ENCODE measurements at regions not wholly inside any gene's neighbourhood (a gene's known extent, or its start where the extent isn't known, plus 50 kb on each side); places are given as distances from the start of the nearest gene placed in this dataset.
A peak's percentile ranks its signal among the peaks of the same experiment; 100 is the strongest.

GRCh38 chr7:1369916-1370657 lies 89.2 kb downstream of the MICALL2 start:
- 42% methylated on average over 8 of the region's 14 CpGs for WGBS (ENCODE audit: insufficient coverage)
- Histone ChIP-seq H2AFZ (ENCODE audit: insufficient read depth, low read depth, low read length, poor library complexity, severe bottlenecking) (no peak overlapping the region), H3K4me1 (ENCODE audit: control insufficient read depth in 1 of 2, insufficient read depth in 2 of 2, low read length in 2 of 2) (no peaks in the 10 kb centered on the region), H3K36me3 (replicated peaks in 1 of 2; ENCODE audit: control insufficient read depth in 1 of 2, insufficient read depth in 2 of 2, low read length in 2 of 2) (no peaks in the 10 kb centered on the region), H3K4me2 (replicated peaks; ENCODE audit: extremely low read depth, low read length, poor library complexity, severe bottlenecking) (no peak overlapping the region), H3K79me2 (ENCODE audit: insufficient read depth, low read length) (no peaks in the 10 kb centered on the region), H3K9me3 (replicated peaks in 1 of 2; ENCODE audit: control insufficient read depth in 1 of 2, insufficient read depth in 1 of 2, low read length in 2 of 2) (peaks cover 6 to 11% of the 10 kb centered on the region in 2 donors), H3K27me3 (ENCODE audit: control insufficient read depth in 2 of 2, insufficient read depth in 2 of 2, low read length in 2 of 2) (peaks cover 6 to 34% of the 10 kb centered on the region in 2 donors), H3K9ac (ENCODE audit: insufficient read depth, low read length, poor library complexity, severe bottlenecking) (no peak overlapping the region), H4K20me1 (ENCODE audit: insufficient read depth, low read length) (no peaks in the 10 kb centered on the region), H3K4me3 (replicated peaks in 1 of 3; ENCODE audit: low read depth in 2 of 3, low read length in 3 of 3) (no peak overlapping the region), H3K27ac (ENCODE audit: low read depth in 1 of 2, low read length in 2 of 2) (no peak overlapping the region)
- Mint-ChIP-seq H3K27ac (no peak overlapping the region), H3K9me3 (peaks cover 3 to 14% (median 12%) of the 10 kb centered on the region in 7 donors), H3K4me1 (peaks cover 1% of the 10 kb centered on the region), H3K4me3 (peak overlapping the region in 1 of 2 donors; percentile 69), H3K27me3 (ENCODE audit: low read depth in 3 of 3) (peaks cover 46 to 69% (median 62%) of the 10 kb centered on the region in 3 donors), H3K36me3 (no peaks in the 10 kb centered on the region)
- intact Hi-C loops (cut with micrococcal nuclease): no loop called here
- no peak for TF ChIP-seq CTCF (IDR thresholded peaks at IDR 0.05)
- no peak for DNase-seq

GRCh38 chr7:1370738-1371137 lies 88.5 kb downstream of the MICALL2 start:
- Histone ChIP-seq H3K9me3 (replicated peaks in 1 of 2; ENCODE audit: control insufficient read depth in 1 of 2, insufficient read depth in 1 of 2, low read length in 2 of 2) (peaks cover 4% of the 10 kb centered on the region in 2 donors), H3K36me3 (replicated peaks in 1 of 2; ENCODE audit: control insufficient read depth in 1 of 2, insufficient read depth in 2 of 2, low read length in 2 of 2) (no peaks in the 10 kb centered on the region), H3K4me2 (replicated peaks; ENCODE audit: extremely low read depth, low read length, poor library complexity, severe bottlenecking) (no peak overlapping the region), H3K9ac (ENCODE audit: insufficient read depth, low read length, poor library complexity, severe bottlenecking) (no peak overlapping the region), H3K4me3 (replicated peaks in 1 of 3; ENCODE audit: low read depth in 2 of 3, low read length in 3 of 3) (no peak overlapping the region), H4K20me1 (ENCODE audit: insufficient read depth, low read length) (no peaks in the 10 kb centered on the region), H3K27me3 (ENCODE audit: control insufficient read depth in 2 of 2, insufficient read depth in 2 of 2, low read length in 2 of 2) (peaks cover 6 to 34% of the 10 kb centered on the region in 2 donors), H3K27ac (ENCODE audit: low read depth in 1 of 2, low read length in 2 of 2) (no peak overlapping the region), H3K4me1 (ENCODE audit: control insufficient read depth in 1 of 2, insufficient read depth in 2 of 2, low read length in 2 of 2) (no peaks in the 10 kb centered on the region), H3K79me2 (ENCODE audit: insufficient read depth, low read length) (no peaks in the 10 kb centered on the region), H2AFZ (ENCODE audit: insufficient read depth, low read depth, low read length, poor library complexity, severe bottlenecking) (no peak overlapping the region)
- DNase-seq: no peak
- peaks cover 1% of the 10 kb centered on the region for H3K4me1 Mint-ChIP-seq
- no peaks in the 10 kb centered on the region for H3K36me3 Mint-ChIP-seq
- WGBS (ENCODE audit: insufficient coverage): 89% methylated on average over 8 of the region's 9 CpGs
- intact Hi-C loops (cut with micrococcal nuclease): no loop called here
- TF ChIP-seq CTCF (IDR thresholded peaks at IDR 0.05): no peak
- H3K27me3 Mint-ChIP-seq (ENCODE audit: low read depth in 3 of 3): peaks cover 46 to 67% (median 62%) of the 10 kb centered on the region in 3 donors
- H3K27ac Mint-ChIP-seq: no peak overlapping the region
- peak overlapping the region; percentile 4 to 21 for H3K4me3 Mint-ChIP-seq
- H3K9me3 Mint-ChIP-seq: peaks cover 3 to 11% (median 8%) of the 10 kb centered on the region in 7 donors

All from CD14-positive monocyte (primary cell).